ENCODE measurements at regions not wholly inside any gene's neighbourhood (a gene's known extent, or its start where the extent isn't known, plus 50 kb on each side); places are given as distances from the start of the nearest gene placed in this dataset.

DNA sequence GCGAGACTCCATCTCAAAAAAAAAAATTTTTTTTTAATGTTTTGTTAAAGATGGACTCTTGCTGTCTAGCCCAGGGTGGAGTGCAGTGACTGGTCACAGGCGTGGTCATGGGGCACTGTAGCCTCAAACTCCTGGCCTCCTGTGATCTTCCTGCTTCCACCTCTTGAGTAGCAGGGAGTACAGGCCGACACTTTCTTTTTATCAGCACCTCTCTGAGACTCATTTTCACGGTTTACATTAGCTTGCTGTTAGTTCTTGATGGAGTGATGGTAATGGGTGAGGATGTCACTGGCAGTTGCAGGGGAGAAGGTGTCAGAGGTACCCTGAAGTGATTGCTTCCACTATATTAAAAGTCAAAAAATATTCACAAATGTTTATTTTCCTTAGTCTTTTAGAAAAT, 95.3 kb upstream of the MTPN start:
- H3K9me3 ChIP-seq (ENCODE audit: low read depth, low read length, poor library complexity, severe bottlenecking): no peaks in the 10 kb centered on the region
- BruUV-seq (replicated peaks): no TSS peak
- no peak overlapping the region for H3K4me3 ChIP-seq (ENCODE audit: low read depth, low read length, poor library complexity, severe bottlenecking)
- no peak overlapping the region for H3K27ac ChIP-seq (ENCODE audit: low read depth, low read length, poor library complexity, severe bottlenecking)
- no peaks in the 10 kb centered on the region for H3K27me3 ChIP-seq (replicated peaks; ENCODE audit: insufficient read depth, low read depth, low read length, poor library complexity)
- no peaks in the 10 kb centered on the region for H3K4me1 ChIP-seq (ENCODE audit: insufficient read depth, low read length, poor library complexity, severe bottlenecking)
- no peaks in the 10 kb centered on the region for H3K36me3 ChIP-seq (ENCODE audit: insufficient read depth, low read length, poor library complexity, severe bottlenecking)
- intact Hi-C loops (cut with micrococcal nuclease; ENCODE audit: unreplicated experiment): no loop called here
- DNase-seq (ENCODE audit: low spot score): no peak
- CTCF ChIA-PET: no interaction called here
- TF ChIP-seq, protein P1, sequence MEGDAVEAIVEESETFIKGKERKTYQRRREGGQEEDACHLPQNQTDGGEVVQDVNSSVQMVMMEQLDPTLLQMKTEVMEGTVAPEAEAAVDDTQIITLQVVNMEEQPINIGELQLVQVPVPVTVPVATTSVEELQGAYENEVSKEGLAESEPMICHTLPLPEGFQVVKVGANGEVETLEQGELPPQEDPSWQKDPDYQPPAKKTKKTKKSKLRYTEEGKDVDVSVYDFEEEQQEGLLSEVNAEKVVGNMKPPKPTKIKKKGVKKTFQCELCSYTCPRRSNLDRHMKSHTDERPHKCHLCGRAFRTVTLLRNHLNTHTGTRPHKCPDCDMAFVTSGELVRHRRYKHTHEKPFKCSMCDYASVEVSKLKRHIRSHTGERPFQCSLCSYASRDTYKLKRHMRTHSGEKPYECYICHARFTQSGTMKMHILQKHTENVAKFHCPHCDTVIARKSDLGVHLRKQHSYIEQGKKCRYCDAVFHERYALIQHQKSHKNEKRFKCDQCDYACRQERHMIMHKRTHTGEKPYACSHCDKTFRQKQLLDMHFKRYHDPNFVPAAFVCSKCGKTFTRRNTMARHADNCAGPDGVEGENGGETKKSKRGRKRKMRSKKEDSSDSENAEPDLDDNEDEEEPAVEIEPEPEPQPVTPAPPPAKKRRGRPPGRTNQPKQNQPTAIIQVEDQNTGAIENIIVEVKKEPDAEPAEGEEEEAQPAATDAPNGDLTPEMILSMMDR (conservative IDR thresholded peaks at IDR 0.05; ENCODE audit: low read depth, low read length): no peak
- TF ChIP-seq EZH2 (IDR thresholded peaks at IDR 0.05; ENCODE audit: borderline replicate concordance, low read depth, low read length, poor library complexity, severe bottlenecking): no peak
- POLR2A ChIA-PET (ENCODE audit: low non-redundant PET): no interaction called here

DNA sequence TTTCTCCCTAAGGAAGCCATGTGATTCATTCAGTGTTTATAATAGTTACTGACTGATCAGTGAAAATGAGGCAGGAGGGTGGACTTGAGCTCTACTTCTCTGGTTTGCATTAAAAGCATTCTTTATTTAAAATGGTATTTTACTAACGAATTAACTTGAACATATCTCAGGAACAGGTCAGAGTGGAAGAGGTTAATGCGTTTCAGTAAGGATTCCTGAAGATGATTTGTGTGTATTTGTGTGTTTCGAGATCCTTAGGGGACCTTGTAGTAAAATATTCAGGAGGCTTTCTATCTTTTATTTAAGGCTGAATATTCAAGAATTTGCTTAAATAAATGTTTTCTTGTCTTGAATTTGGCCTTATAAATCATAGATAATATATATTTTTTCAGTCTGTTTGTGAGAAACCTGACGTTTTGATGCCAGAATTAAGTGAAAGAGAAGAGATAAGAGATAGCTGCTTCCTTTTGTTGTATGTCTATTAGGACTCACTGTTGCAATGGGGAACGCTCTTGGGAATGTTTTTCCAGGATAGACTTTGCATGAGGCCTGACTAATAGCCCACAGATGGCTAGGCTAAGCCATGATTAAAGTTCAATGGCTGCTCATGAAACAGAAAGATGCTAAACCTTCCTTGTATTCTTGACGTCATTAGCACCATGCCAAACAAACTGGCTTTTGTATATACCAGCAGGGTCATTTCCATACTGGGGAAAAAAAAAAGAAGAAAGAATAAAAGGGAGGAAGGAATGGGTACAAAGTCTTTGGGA, 93.8 kb upstream of the MTPN start:
- Histone ChIP-seq H3K27me3 (replicated peaks; ENCODE audit: insufficient read depth, low read depth, low read length, poor library complexity) (no peaks in the 10 kb centered on the region), H3K36me3 (ENCODE audit: insufficient read depth, low read length, poor library complexity, severe bottlenecking) (no peaks in the 10 kb centered on the region), H3K4me3 (ENCODE audit: low read depth, low read length, poor library complexity, severe bottlenecking) (no peak overlapping the region), H3K9me3 (ENCODE audit: low read depth, low read length, poor library complexity, severe bottlenecking) (no peaks in the 10 kb centered on the region), H3K27ac (ENCODE audit: low read depth, low read length, poor library complexity, severe bottlenecking) (no peak overlapping the region), H3K4me1 (ENCODE audit: insufficient read depth, low read length, poor library complexity, severe bottlenecking) (no peaks in the 10 kb centered on the region)
- intact Hi-C loops (cut with micrococcal nuclease; ENCODE audit: unreplicated experiment): no loop called here
- DNase-seq (ENCODE audit: low spot score): no peak
- POLR2A ChIA-PET (ENCODE audit: low non-redundant PET): no interaction called here
- CTCF ChIA-PET: no interaction called here
- BruUV-seq (replicated peaks): no TSS peak
- TF ChIP-seq, protein P1 (conservative IDR thresholded peaks at IDR 0.05; ENCODE audit: low read depth, low read length): no peak
- no peak for TF ChIP-seq EZH2 (IDR thresholded peaks at IDR 0.05; ENCODE audit: borderline replicate concordance, low read depth, low read length, poor library complexity, severe bottlenecking)

DNA sequence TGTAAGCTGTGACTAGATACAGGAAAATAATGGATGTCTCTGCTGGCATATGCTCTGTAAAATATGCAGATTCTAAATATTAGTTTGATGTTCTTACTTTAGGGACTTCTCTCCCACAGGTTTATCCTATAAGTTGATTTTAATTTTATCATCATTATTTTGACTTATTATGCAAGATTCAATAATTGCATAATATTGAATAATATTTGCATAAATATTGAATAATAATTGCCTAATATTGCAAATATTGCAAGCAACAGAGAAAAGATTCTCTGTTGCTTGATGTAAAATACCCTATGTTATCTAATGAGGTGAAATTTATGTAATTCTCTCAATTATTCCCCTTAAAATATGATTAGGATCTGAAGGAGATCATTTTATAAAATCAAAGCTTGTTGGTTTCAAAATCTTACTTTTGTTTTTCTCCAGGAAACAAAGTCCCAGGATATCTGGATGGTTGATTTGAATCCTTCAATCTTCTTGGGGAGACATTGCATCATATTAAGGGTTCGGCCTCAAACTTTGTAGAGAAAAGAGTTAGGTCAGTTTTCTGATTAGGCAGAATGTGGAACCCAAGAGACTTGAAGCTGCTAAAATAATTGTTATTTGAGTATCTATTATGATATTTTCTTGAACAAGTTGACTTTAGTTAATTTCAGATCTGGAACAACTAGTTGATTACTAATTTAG, 92.8 kb upstream of the MTPN start:
- no peaks in the 10 kb centered on the region for H3K36me3 ChIP-seq (ENCODE audit: insufficient read depth, low read length, poor library complexity, severe bottlenecking)
- BruUV-seq (replicated peaks): no TSS peak
- CTCF ChIA-PET: no interaction called here

More for the DNA sequence above, 92.8 kb upstream of the MTPN start:
- no peaks in the 10 kb centered on the region for H3K9me3 ChIP-seq (ENCODE audit: low read depth, low read length, poor library complexity, severe bottlenecking)
- intact Hi-C loops (cut with micrococcal nuclease; ENCODE audit: unreplicated experiment): no loop called here
- H3K27ac ChIP-seq (ENCODE audit: low read depth, low read length, poor library complexity, severe bottlenecking): no peak overlapping the region
- H3K4me3 ChIP-seq (ENCODE audit: low read depth, low read length, poor library complexity, severe bottlenecking): no peak overlapping the region
- no peak for DNase-seq (ENCODE audit: low spot score)
- POLR2A ChIA-PET (ENCODE audit: low non-redundant PET): no interaction called here
- H3K27me3 ChIP-seq (replicated peaks; ENCODE audit: insufficient read depth, low read depth, low read length, poor library complexity): no peaks in the 10 kb centered on the region
- H3K4me1 ChIP-seq (ENCODE audit: insufficient read depth, low read length, poor library complexity, severe bottlenecking): no peaks in the 10 kb centered on the region
- no peak for TF ChIP-seq EZH2 (IDR thresholded peaks at IDR 0.05; ENCODE audit: borderline replicate concordance, low read depth, low read length, poor library complexity, severe bottlenecking)
- TF ChIP-seq, protein P1 (conservative IDR thresholded peaks at IDR 0.05; ENCODE audit: low read depth, low read length): no peak

All from A673 (cell line).